EL (cell line): ENCODE measurements at regions not wholly inside any gene's neighbourhood (a gene's known extent, or its start where the extent isn't known, plus 50 kb on each side); places are given as distances from the start of the nearest gene placed in this dataset.
"Not testable (repeated sequence)": the region's sequence is repeated elsewhere in the genome, so short reads cannot be mapped to it uniquely, and the experiment has no call there.

Source experiments
- DNase-seq: peaks from one replicate; pipeline ENCODE4 v3.0.0-alpha.2; 2016

- DNase-seq, result peak; percentile 86
Observed at GRCh38 chr2:61620244-61621159, 82.3 kb upstream of the XPO1 start.

DNA sequence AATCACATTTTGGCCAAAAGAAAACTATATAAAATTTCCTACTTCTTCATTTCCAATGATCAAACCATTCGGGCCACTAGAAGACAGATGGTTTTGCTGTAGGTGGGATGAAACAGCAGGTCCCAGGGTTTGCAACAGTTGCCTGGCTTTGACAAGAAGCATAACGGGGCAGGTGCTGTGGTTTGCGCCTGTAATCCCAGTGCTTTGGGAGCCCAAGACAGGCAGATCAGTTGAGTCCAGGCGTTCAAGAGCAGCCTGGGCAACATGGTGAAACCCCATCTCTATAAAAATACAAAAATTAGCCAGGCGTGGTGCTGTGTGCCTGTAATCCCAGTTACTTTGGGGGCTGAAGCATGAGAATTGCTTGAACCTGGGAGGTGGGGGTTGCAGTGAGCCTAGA, 81.4 kb upstream of the XPO1 start:
- no peak for DNase-seq

GRCh38 chr2:61617610-61618009, 79.5 kb upstream of the XPO1 start:
- no peak for DNase-seq

DNA sequence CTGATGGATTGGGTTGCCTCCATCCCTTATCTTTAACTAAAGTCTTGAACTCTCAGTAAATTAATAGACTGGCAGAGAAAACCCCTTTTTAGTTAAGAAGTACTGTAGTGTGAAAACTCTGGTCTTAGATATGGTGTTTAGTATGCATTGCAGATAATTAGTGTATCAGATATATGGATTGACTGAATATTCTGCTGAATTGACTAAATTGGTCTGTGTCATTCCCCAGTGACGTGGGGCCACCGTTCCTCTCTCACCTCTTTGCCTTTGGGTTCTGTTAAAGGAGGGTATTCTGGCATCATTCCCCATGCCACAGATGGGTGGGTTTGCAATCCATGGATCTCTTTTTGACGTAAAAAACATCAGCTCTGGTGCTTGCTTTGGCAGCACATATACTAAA, 67.1 kb upstream of the XPO1 start:
- no peak for DNase-seq

GRCh38 chr2:61604433-61604832, 66.3 kb upstream of the XPO1 start:
- DNase-seq, result no peak

GRCh38 chr2:61598515-61599156, 60.5 kb upstream of the XPO1 start:
- peak; percentile 13 for DNase-seq

DNA sequence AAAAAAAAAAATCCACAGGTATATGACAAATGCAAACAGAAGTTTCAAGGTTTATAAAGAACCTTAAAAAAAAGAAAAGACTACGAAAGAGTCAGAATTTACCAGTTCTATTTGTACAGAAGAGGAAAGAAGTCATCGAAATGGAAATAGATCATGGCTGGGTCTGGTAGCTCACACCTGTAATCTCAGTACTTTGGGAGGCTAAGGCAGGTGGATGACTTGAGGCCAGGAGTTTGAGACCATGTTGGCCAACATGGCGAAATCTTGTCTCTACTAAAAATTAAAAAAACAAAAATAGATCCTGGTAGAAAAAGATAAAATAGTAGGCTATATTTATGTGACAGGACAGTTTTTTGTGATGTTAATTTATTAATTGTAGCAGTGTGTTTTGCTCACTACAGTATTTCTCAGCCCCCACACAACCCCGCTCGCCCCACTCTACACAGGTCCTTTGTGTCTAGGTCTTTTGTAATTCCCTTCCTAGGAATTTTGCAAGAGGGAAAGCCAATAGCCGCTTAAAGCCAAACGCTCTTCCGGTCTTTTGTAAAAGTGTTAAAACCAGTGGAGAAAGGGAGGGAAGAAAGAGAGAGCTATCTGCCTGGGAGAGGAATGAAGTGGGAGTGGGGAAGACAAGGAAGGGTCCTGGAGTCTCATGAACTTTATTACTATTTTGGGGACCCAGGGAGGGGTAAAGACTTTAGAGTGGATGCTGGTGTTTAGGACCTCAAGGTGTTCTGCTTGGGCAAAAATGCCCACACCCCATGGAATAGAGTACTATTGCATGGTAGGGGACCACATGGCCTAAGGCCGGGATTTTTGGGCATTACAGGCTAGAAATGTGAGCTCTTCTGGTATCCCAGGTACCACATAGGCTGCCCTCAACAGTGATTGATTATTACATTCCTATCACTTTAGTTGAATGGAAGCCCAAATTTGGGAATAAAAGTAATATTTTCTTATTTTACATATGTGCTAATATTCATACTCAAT, 59.4 kb upstream of the XPO1 start:
- no peak for DNase-seq

- DNase-seq, result not testable (repeated sequence)
Observed at GRCh38 chr2:61594201-61594600, 56.0 kb upstream of the XPO1 start.

GRCh38 chr2:61593648-61594047, 55.5 kb upstream of the XPO1 start:
- DNase-seq, result not testable (repeated sequence)

GRCh38 chr2:61590214-61590613, 52.1 kb upstream of the XPO1 start:
- no peak for DNase-seq

DNA sequence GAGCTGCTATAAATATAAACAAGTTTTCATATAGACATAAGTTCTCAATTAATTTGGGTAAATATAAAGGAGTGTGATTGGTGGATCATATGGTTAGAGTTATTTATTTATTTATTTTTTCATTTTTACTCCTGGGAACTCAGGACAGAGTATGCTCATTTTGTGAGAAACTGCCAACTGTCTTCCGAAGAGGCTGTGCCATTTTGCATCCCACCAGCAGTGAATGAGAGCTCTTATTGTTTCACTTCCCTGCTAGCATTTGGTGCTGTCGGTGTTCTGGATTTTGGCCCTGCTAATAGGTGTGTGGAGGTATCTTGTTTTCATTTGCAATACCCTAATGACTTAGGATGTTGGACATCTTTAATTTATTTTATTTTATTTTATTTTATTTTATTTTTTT, 50.4 kb upstream of the XPO1 start:
- no peak for DNase-seq
